HG03565 (cell line): ENCODE measurements at regions not wholly inside any gene's neighbourhood (a gene's known extent, or its start where the extent isn't known, plus 50 kb on each side); places are given as distances from the start of the nearest gene placed in this dataset.

Source experiments
- ATAC-seq: cut with Tn5 transposase; IDR thresholded peaks from one replicate; pipeline ENCODE4 v1.9.1; 2021; ENCODE audit warnings: mild to moderate bottlenecking, moderate library complexity; ENCODE audit not compliant: unreplicated experiment

- ATAC-seq, result no peak
Observed at GRCh38 chr22:27504360-27505253, 296.9 kb downstream of the MN1 start.

- no peak for ATAC-seq
Observed at GRCh38 chr22:27507111-27507611, 294.4 kb downstream of the MN1 start.

DNA sequence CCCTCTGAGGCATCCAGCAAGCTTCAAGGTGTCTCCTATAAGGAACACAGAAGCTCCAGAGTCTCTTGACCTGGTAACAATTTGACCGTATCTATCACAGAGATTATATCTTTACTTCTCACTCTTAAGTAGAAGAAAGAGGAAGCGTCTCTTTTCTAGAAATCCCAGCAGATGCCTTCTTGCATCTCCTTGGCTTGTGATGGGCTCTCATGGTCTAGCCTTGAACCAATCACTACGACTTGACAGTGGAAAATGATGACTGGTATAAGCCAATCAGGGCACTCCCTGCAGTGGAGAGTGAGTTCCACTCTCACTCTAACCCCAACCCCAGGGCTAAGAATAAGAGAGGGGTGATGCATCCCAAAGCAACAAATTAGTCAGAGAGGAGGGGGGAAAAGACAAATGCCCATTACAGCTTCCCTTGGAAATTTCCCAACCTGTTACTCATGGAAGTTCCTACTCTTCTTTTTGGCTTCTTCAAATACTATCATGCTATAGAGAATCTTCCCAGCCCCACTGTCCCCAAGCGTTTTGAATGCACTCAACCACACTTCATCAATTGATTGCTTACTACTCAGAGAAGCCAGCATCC, 293.5 kb downstream of the MN1 start:
- ATAC-seq, result no peak

GRCh38 chr22:27509132-27509920, 292.2 kb downstream of the MN1 start:
- no peak for ATAC-seq

DNA sequence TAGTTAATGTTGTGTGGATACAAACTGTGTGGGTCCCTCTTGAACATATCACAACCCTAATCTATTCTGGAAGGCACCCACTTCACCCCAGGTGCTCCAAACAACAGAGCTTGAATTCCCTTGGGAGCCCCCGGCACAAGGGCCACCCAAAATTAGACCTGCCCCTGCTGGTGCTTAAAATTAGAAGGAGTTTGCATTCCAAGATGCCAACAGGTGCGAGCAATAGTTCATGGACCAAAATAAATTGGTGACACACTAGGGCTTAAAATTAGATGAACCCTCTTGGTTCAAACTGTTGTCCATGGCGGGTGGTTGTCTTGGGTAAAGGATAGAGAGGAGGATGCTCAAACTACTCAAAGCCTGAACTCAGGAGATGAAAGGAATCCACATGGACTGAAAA, 291.5 kb downstream of the MN1 start:
- ATAC-seq, result no peak

- no peak for ATAC-seq
Observed at GRCh38 chr22:27512283-27512761, 289.2 kb downstream of the MN1 start.

- ATAC-seq, result no peak
Observed at GRCh38 chr22:27513021-27513420, 288.5 kb downstream of the MN1 start.

GRCh38 chr22:27514601-27515523, 286.7 kb downstream of the MN1 start:
- ATAC-seq, result no peak

DNA sequence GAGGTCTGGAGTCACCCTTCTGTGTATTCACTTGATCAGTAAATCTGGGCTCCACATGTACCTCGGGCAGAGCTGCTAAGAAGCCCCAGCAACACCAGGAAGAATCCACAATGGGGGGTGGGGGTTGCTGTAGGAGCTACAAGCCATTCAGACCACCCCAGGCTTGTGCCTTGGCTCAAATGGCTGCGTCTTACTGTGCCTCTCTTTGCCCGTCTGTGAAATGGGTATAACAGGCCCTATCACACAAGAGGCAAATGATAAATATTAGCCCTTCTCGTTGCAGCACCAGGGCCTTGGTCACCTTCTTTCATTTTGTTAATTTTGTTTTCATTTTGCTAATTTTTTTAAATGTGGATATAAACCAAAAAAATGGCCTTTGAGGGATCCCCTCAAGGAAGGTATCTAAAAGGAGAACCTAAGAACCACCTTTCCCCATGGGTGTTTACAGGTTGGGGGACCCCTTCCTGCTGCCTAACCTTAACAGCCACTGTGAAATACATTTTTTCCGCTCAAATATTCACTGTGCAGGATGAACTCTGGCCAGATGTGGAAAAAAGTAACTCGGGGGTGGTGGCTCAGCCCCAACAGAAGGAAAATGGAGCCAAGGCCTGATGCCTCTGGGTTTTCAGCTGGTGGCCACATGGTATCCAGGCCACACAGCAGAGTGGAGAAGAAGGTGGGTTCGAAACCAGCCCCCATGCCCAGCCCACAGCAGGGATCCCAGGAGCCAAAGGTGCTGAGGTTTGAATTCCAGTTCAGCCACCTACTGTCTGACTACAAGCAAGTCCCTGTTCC, 284.0 kb downstream of the MN1 start:
- no peak for ATAC-seq

DNA sequence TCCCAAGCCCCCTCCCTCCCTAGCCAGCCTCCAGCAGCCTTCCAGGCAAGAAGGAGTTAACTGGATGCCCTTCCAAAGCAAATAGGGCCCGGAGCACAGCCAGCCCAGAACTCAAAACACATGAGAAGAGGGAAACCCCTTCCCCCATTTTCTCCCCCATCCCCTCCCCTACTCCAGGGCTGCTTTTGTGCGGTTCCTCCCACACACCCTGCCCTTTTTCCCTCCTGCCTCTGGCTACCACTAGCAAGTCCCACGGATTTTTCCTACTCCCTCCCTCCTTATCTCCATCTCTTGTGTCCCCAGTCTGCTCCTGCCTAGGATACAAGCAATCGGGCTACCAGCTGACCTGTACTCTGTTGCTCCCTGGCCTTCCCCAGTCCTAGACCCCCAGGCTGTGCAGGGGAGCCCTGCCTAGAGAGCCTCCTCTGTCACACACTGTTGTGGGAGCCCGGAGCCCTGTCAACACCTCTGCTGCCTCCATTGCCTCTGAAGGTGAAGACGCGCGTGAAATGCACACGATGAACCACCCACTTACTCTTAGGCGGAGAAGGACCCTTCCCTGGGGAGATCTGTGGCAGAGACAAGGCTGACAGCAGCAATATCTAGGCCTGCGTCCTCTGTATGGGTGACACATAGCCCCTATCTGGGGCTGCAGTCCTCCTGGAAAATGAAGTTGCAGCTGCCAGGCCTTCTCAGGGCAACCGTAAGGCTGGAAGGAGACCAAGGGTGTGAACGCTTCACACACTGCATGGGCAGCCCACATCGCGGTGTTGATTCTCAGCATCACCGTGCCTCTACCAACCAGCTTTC, 282.8 kb downstream of the MN1 start:
- no peak for ATAC-seq

GRCh38 chr22:27523711-27524110, 277.8 kb downstream of the MN1 start:
- ATAC-seq, result no peak

DNA sequence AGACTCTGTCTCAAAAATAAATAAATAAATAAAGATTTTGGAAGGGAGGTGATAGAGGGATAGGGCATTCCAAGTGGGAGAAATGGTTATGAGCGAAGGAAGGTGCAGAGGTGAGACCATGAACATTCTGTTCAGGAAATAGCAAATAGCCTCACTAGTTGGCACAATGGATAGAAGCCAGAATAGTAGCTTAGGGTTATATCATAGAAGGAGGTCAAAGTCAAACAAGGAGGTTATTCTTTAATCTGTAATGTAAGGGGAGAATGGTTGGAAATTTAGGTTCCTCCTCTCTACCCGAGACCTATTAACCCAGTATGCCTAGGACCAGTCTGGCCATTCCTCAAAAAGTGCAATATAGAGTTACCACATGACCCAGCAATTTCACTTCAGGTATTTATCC, 275.8 kb downstream of the MN1 start:
- no peak for ATAC-seq

DNA sequence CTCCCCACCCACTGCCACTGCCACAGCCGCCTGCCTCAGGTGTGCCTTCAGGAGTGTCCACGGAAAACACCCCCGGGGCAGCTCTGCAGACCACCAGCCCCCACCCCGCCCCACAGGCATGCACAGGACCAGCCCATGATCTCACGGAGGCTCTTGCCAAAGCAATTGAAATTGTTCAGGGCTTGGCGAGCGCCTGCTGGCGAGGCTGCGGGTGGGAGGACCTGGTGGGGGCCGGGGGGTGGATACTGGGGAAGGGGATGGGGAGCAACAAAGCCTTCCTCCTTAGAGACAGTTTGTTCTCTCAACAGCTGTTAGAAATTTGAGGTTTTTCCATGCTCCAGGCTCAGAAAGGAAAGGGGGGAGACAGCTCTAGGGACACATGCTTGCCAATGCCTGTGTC, 274.7 kb downstream of the MN1 start:
- no peak for ATAC-seq

DNA sequence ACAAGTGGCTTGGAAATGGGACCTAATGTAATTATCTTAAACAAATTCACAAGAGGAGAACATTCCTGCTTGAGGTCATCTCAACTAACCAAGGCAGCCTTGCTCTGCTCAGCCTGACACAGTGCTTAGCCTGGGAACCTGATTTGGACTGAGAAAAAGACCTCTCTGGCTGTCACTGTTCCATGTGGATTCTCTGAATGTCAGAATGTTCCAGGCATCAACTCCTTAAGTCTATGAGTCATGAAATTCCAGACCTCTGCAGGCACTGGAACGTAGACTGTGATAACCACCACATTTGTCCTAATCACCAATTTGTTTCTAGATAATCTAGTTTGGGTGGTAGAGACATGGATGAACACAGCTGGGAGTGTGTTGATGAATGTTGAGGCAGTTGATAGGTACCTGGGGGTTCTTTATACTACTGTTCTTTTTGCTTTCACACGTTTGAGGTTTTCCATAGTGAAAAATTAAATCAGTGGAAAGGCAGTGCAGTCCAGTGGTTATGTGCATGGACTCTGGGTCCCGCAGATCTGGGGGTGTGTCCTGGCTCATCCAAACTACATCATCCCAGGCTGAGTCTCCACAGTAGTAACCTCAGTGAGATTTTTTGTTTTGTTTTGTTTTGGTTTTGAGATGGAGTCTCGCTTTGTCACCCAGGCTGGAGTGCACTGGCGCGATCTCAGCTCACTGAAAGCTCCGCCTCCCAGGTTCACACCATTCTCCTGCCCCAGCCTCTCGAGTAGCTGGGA, 269.6 kb downstream of the MN1 start:
- no peak for ATAC-seq

- no peak for ATAC-seq
Observed at GRCh38 chr22:27533105-27533745, 268.3 kb downstream of the MN1 start.

DNA sequence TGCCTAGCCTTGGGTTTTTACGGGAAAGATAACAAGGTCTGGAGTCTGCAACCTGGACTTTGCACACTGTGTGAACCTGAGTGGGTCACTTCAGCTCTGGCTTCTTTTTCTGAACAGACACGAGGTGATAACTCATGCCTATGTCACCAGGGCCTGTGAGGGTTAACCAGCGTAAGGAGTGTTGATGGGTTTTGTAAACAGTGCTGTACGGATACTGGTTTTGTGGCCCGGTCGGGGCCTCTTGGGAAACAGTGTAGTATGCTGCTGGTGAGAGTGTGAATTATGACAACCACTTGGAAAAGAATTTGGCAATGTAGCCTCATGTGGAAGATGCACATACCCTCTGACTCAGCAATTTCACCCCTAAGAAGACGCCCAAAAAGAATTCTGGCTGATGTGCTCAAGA, 266.8 kb downstream of the MN1 start:
- no peak for ATAC-seq

DNA sequence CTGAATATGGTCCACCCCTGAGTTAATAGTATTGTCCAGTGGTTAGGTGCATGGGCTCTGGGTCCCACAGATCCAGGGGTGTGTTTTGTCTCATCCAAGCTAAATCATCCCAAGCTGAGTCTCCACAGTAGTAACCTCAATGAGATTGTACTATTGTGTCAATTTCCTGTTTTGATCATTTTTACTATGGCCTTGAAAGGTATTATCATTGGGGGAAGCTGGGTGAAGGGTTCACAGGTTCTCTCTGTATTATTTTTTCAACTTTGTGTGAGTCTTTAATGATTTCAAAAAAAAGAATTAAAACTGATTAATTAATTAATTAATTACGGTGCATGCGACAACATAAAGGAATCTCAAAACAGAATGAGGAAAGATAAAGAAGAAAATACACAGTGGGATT, 266.1 kb downstream of the MN1 start:
- ATAC-seq, result no peak
